ENCODE measurements at regions not wholly inside any gene's neighbourhood (a gene's known extent, or its start where the extent isn't known, plus 50 kb on each side); places are given as distances from the start of the nearest gene placed in this dataset.

- TF ChIP-seq POLR2A (IDR thresholded peaks at IDR 0.05; ENCODE audit: low read length): no peak
- no peak for TF ChIP-seq GATA1 (IDR thresholded peaks at IDR 0.05; ENCODE audit: low read depth, low read length)
Observed at GRCh38 chr14:29078810-29079522, 312.4 kb downstream of the FOXG1 start.

GRCh38 chr14:29085546-29085945 is 319.0 kb downstream of the FOXG1 start:
- TF ChIP-seq GATA1 (IDR thresholded peaks at IDR 0.05; ENCODE audit: low read depth, low read length) (no peak), POLR2A (IDR thresholded peaks at IDR 0.05; ENCODE audit: low read length) (no peak)
- no peak for DNase-seq

More at GRCh38 chr14:29078810-29079522, 312.4 kb downstream of the FOXG1 start:
- no peak for DNase-seq

- DNase-seq: no peak
- TF ChIP-seq GATA1 (IDR thresholded peaks at IDR 0.05; ENCODE audit: low read depth, low read length) (no peak), POLR2A (IDR thresholded peaks at IDR 0.05; ENCODE audit: low read length) (no peak)
Observed at GRCh38 chr14:29089849-29090248, 323.3 kb downstream of the FOXG1 start.

- no peak for DNase-seq
Observed at GRCh38 chr14:29092121-29092520, 325.5 kb downstream of the FOXG1 start.

GRCh38 chr14:29097476-29097875 is 330.9 kb downstream of the FOXG1 start:
- DNase-seq: no peak
- TF ChIP-seq POLR2A (IDR thresholded peaks at IDR 0.05; ENCODE audit: low read length): no peak
- no peak for TF ChIP-seq GATA1 (IDR thresholded peaks at IDR 0.05; ENCODE audit: low read depth, low read length)

More at GRCh38 chr14:29092121-29092520, 325.5 kb downstream of the FOXG1 start:
- TF ChIP-seq POLR2A (IDR thresholded peaks at IDR 0.05; ENCODE audit: low read length) (no peak), GATA1 (IDR thresholded peaks at IDR 0.05; ENCODE audit: low read depth, low read length) (no peak)

GRCh38 chr14:29098656-29099055 is 332.1 kb downstream of the FOXG1 start:
- DNase-seq: no peak

GRCh38 chr14:29102266-29102665 is 335.7 kb downstream of the FOXG1 start:
- no peak for DNase-seq
- no peak for TF ChIP-seq POLR2A (IDR thresholded peaks at IDR 0.05; ENCODE audit: low read length)
- no peak for TF ChIP-seq GATA1 (IDR thresholded peaks at IDR 0.05; ENCODE audit: low read depth, low read length)

More at GRCh38 chr14:29098656-29099055, 332.1 kb downstream of the FOXG1 start:
- no peak for TF ChIP-seq POLR2A (IDR thresholded peaks at IDR 0.05; ENCODE audit: low read length)
- TF ChIP-seq GATA1 (IDR thresholded peaks at IDR 0.05; ENCODE audit: low read depth, low read length): no peak

- DNase-seq: no peak
- TF ChIP-seq GATA1 (IDR thresholded peaks at IDR 0.05; ENCODE audit: low read depth, low read length): no peak
- no peak for TF ChIP-seq POLR2A (IDR thresholded peaks at IDR 0.05; ENCODE audit: low read length)
Observed at GRCh38 chr14:29102996-29103395, 336.4 kb downstream of the FOXG1 start.

GRCh38 chr14:29108908-29109307 is 342.3 kb downstream of the FOXG1 start:
- TF ChIP-seq GATA1 (IDR thresholded peaks at IDR 0.05; ENCODE audit: low read depth, low read length): no peak
- no peak for DNase-seq

GRCh38 chr14:29109589-29109988 is 343.0 kb downstream of the FOXG1 start:
- no peak for DNase-seq
- no peak for TF ChIP-seq GATA1 (IDR thresholded peaks at IDR 0.05; ENCODE audit: low read depth, low read length)
- TF ChIP-seq POLR2A (IDR thresholded peaks at IDR 0.05; ENCODE audit: low read length): no peak

GRCh38 chr14:29111554-29111953 is 345.0 kb downstream of the FOXG1 start:
- no peak for TF ChIP-seq GATA1 (IDR thresholded peaks at IDR 0.05; ENCODE audit: low read depth, low read length)
- no peak for TF ChIP-seq POLR2A (IDR thresholded peaks at IDR 0.05; ENCODE audit: low read length)

GRCh38 chr14:29123017-29123416 is 356.4 kb downstream of the FOXG1 start:
- DNase-seq: no peak

More at GRCh38 chr14:29111554-29111953, 345.0 kb downstream of the FOXG1 start:
- no peak for DNase-seq

GRCh38 chr14:29126361-29126760 is 359.8 kb downstream of the FOXG1 start:
- TF ChIP-seq GATA1 (IDR thresholded peaks at IDR 0.05; ENCODE audit: low read depth, low read length) (no peak), POLR2A (IDR thresholded peaks at IDR 0.05; ENCODE audit: low read length) (no peak)
- DNase-seq: no peak

More at GRCh38 chr14:29123017-29123416, 356.4 kb downstream of the FOXG1 start:
- TF ChIP-seq POLR2A (IDR thresholded peaks at IDR 0.05; ENCODE audit: low read length) (no peak), GATA1 (IDR thresholded peaks at IDR 0.05; ENCODE audit: low read depth, low read length) (no peak)

GRCh38 chr14:29126865-29127264 is 360.3 kb downstream of the FOXG1 start:
- DNase-seq: no peak
- no peak for TF ChIP-seq GATA1 (IDR thresholded peaks at IDR 0.05; ENCODE audit: low read depth, low read length)
- no peak for TF ChIP-seq POLR2A (IDR thresholded peaks at IDR 0.05; ENCODE audit: low read length)

- TF ChIP-seq GATA1 (IDR thresholded peaks at IDR 0.05; ENCODE audit: low read depth, low read length): no peak
- no peak for TF ChIP-seq POLR2A (IDR thresholded peaks at IDR 0.05; ENCODE audit: low read length)
- no peak for DNase-seq
Observed at GRCh38 chr14:29140016-29140415, 373.4 kb downstream of the FOXG1 start.
